ENCODE measurements at regions not wholly inside any gene's neighbourhood (a gene's known extent, or its start where the extent isn't known, plus 50 kb on each side); places are given as distances from the start of the nearest gene placed in this dataset.

DNA sequence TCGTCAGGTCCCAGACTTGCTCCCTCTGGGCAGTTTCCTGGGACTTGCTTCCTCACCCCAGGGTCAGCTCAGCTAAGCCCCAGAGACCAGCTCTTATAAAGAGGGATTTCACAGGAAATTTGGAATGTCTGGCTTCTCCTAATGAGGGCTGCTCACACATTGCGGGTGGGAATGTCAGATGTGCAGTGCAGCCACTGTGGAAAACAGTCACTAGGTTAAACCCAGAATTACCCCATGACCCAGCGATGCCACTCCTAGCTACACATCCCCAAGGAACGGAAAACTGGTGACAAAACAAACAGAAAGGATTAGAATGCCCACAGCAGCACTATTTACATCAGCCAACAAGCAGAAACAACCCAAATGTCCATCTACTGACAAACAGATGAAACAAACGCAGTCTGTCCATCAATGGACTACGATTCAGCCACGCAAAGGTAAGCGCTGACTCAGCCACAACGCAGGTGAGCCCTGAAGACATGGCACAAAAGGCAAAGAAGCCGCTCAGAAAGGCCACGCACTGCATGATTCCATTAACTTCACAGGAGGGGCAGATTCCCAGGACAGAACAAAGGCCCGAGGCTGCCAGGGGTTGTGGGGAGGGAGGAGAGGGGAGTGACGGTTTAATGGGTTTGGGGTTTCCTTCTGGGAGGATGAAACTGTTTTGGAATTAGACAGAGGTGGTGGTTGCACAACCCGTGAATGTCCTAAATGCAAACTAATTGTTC, 63.0 kb downstream of the NCOR2 start:
- no peak for DNase-seq (ENCODE audit: low read depth)

DNA sequence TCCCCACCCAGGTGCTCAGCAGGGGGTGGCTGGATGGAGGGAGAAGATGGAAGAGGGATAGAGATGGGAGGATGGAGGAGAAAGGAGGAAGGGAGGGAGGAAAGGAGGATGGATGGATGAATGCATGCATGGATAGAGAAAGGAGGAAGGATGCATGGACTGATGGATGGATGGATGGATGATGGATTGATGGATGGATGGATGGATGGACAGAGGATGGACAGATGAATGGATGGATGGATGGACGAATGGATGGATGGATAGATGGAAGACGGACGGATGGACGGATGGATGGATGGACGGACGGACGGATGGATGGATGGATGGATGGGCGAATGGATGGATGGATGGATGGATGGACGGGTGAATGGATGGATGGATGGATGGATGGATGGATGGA, 64.1 kb downstream of the NCOR2 start:
- DNase-seq (ENCODE audit: low read depth): no peak

DNA sequence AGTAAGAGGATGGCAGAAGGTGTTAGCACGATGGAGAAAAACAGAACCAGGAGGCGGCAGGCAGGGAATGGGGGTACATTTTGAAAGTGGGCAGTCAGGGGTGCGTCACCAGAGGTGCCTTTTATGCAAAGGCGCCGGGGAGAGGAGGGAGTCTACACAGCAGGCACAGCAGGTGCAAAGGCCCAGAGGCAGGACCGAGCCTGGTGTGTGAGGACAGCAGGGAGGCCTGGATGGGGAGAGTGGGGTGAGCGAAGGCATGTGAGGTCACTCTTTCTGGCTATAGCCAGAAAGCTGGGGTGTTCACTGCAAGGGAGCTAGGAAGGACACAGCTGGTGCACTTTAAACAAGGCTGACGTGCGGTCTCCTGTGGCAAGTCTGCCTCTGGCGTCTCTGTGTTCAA, 65.0 kb downstream of the NCOR2 start:
- DNase-seq (ENCODE audit: low read depth): no peak

DNA sequence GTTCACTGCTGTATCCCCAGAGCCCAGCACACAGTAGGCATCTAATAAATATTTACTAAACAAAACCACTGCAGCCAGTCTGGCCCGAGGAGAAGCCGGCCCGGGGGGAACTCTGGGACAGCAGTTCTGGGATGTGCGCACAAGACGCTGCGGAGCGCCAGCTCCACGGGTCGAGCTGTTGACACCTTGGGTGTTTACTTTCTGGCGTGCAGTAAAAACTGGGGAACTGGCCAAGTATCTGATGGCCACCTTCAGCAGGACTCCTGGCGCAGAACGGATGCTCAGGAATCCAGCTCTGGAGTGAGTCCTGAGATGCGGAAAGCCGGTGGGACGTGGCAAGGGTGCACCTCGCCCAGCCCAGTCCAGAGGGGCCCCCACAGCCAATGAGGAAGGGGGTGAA, 65.6 kb downstream of the NCOR2 start:
- no peak for DNase-seq (ENCODE audit: low read depth)

DNA sequence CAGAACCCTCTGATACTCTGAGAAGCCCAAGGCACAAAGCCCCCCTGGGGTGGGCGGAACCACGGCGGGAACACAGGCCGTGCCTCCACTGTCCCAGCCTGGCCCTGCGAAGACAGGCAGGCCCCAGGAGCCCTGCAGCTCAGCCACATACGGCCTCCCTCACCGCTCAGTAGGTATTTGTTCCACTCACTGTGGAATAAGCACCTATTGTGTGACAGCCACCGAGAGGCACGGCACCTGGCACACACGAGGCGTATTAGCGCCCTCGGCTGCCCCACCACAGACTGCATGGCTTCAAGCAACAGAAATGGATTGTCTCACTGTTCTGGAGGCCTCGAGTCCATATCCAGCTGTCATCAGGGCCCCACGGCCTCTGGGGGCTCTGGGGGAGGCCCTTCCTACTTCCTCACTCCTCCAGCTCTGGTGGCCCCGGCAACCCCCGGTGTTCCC, 66.3 kb downstream of the NCOR2 start:
- no peak for DNase-seq (ENCODE audit: low read depth)

DNA sequence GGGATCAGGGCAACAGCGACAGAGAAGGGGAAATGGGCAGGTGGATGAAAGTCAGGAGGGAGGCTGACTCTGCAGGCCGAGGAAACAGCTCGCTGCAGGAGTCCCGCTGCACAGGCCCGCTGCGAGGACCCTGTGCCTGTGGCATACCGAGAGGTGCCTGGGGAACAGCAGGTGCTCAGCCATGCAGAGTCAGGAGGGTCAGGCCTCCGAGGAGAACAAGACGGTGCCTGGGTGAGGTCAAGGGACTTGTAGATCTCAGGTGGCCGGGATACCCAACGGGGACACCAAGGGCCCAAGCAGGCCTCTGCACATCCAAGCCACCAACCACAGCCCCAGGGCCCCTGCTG, 67.5 kb downstream of the NCOR2 start:
- no peak for DNase-seq (ENCODE audit: low read depth)

DNA sequence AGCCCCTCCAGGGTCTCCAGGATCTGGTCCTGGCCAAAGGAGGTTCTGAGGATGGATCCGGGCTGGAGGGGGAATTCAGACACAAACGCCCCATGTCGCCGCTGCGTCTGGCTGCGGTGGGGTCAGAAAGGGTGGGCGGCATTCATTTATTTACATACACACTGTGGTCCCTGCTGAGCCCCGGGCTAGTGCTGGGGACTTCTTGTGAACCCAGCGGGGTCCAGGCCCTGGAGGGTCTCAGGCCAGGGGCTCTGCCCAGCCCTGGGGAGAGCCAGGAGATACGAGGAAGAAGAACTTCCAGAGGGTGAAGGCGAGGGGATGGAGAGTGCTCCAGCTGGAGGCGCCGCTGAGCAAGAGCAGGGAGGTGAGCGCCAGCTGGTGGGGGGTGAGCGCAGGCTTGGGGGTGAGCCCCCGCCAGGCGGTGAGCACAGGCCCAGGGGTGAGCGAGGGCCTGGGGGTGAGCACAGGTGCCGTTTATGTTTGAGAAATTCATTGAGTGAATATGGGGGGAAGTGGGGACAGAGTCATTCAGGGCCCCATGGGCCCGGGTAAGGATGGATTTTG, 68.1 kb downstream of the NCOR2 start:
- no peak for DNase-seq (ENCODE audit: low read depth)

DNA sequence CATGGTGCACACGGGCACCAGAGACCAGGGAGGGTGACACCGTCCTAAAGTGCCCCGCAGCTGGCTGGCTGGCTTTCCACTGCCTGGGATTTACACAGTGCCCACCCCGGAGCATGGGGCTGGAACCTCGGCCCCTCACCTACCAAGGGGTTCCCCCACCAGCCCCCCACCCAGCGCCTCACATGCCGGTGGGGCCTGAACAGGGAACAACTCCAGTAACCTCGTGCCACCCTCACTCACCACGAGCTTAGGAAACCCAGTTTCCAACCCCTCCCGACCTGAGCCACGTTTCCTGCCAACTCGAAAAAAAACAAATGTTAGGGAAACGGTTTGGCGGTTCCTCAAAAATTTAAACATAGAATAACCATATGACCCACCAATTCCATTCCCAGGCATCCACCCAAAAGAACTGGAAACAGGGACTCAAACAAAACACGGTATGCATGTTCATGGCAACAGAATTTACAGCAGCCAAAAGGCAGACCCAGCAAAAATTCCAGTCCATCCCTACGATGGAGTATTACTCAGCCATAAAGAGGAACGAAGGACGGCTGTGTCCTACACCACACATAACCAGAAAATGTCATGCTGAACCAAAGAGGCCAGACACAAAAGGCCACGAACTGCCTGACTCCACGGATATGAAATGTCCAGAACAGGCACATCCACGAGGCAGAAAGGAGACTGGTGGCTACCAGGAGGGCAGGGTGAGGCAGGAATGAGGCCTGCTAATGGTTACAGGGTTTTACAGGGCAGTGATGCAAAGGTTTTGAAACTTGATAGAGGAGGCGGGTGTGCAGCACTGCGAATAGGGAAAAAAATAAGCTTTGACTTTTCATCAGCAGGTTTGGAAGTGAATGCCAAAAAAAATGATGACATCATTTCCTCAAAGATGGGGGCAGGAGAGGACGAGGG, 68.9 kb downstream of the NCOR2 start:
- no peak for DNase-seq (ENCODE audit: low read depth)

DNA sequence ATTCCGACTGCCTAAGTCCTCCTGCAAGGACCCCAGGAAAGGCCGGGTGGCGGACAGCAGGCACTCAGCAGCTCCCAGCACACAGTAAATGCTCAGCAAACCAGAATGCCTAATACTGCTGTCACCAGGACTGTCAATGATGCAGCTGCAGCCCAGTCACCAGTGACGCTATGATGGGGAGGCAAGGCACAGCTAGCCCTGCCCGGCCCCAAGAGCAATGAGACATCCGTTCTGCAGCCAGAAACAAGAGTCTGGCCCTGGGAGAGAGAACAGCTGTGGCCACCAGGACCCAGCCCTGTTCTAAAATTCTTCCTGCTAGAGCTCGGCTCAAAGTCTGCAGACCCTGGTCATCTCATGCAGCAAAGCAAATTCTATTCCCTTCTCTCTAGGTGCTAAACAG, 69.8 kb downstream of the NCOR2 start:
- DNase-seq (ENCODE audit: low read depth): no peak

DNA sequence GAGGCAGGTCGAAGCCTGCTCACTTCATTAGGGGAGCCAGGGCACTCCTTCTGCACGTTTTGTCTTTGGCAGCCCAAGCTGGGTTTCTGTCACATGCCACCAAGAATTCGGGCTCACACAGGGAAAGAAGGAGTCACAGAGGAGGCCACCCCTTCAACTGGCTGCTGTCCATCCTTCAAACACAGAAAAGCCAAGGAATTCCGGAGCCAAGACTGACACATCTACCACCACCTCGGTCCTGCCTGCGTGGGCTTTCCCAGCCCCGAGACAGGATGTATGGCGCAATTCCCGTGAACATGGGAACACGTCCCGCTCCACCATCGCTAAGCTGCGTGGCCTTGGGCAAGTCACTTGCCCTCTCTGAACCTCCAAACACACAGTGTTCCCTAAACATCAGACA, 70.4 kb downstream of the NCOR2 start:
- DNase-seq (ENCODE audit: low read depth): no peak

DNA sequence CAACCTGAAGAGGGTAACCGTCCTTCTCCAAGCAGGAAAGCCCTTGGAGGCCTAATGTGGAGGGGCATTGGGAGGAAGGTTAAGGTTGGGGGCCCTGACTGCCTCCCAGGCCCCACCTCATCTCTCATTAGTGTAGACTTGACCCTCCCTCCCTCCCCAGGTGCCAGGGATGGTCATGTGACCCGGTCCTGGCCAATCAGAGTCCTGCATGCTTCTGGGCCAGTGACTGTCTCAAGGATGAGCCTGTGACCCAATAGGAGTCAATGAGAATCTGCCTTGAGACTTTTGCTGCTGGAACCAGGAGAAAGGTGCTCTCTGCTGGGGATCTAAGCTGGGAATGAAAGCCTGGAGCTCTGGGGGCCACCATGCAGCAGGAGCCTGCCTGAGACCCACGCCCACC, 70.8 kb downstream of the NCOR2 start:
- DNase-seq (ENCODE audit: low read depth): no peak

DNA sequence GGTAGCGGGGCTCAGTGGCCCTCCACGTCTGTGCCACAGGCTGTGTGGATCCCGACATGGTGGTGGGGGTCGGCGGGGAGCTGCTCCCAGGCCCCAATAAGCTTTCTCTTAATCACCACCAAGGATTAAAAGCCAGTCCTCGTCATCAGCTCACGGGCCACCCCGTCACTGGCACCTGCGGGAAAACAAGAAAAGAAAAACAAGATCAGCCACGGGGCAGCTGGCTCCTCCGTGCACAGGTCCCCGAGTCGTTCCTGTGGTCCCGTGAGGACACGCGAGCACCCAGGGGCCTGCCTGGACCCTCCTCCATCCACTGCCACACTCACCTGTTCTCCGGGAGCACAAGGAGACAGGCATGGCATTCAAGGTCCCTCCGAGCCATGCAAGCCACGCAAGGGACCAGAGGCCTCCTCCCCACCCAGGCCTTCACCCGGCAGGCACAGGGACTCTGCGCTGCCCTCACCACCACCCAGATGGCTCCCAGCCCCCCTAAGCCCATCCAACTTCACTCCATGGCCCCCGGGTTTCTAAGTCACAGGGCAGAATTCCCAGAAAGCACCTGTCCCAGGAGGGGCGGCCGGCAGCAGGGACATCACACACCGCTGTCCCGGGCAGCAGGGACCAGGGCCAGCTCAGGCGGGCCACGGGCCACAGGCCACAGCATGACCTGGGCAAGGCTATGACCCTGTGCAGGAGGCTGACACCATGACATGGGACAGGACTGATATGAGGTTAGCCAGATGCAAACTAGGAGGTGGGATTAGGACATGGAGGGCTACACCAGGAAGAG, 72.0 kb downstream of the NCOR2 start:
- DNase-seq (ENCODE audit: low read depth): no peak

DNA sequence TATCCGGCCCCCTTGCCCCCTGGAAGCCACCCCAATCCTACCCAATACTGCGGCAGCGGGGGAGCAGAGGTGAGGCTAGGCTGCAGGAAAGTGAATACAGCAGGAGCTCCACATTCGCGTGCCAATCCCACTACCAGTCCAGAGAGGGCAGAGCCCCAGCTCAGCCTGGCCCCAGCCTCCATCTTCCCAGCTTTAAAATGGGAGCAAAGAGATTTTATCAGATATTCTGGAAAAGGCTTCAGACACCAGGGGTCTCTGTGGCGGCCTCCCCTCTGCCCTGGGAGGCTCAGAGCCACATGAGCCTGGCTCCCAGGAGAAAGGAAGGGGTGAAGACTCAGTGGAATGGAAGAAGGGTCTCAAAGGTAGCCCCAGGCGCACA, 72.7 kb downstream of the NCOR2 start:
- DNase-seq (ENCODE audit: low read depth): no peak

DNA sequence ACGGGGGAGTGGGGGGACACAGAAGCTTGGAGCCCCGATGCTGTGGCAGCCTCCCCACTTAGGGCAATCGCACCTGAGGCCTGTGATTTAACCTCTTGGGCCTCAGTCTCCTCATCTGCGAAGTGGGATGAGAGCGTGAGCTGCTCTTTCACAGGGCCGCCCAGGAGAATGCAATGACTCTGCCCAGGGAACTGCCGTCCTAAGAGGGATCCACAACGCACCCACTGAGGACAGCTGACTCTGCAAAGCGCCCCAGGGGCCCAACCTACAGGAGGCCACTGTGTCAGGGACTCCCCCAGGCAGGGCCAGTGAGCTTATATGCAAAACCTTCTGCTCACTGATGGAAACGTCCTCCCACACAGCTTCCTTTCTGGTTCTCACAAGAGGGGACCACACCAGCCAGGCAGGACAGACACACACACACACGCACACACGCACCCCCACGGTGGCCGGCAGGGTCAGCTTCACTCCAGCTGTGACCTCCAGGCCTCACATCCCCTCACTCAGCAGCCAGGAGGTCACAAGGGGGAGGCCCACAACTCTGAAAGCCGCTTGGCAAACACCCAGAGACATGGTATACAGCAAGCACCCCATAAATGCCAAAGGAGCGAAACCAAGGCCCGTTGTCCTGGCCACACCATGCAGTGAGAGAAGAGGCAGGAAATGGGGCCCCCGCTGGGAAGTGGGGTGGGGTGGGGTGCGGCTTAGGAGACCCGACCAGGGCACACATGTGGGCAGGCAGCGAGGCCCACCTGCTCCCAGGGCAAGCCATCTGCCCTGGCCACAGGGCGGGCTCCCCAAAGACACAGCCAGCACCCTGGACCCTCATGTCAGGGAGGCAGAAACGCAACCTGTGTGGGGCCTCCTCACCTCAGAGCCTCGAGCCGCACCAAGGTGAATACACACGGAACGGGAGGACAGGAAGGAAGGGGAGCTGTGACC, 73.3 kb downstream of the NCOR2 start:
- no peak for DNase-seq (ENCODE audit: low read depth)

DNA sequence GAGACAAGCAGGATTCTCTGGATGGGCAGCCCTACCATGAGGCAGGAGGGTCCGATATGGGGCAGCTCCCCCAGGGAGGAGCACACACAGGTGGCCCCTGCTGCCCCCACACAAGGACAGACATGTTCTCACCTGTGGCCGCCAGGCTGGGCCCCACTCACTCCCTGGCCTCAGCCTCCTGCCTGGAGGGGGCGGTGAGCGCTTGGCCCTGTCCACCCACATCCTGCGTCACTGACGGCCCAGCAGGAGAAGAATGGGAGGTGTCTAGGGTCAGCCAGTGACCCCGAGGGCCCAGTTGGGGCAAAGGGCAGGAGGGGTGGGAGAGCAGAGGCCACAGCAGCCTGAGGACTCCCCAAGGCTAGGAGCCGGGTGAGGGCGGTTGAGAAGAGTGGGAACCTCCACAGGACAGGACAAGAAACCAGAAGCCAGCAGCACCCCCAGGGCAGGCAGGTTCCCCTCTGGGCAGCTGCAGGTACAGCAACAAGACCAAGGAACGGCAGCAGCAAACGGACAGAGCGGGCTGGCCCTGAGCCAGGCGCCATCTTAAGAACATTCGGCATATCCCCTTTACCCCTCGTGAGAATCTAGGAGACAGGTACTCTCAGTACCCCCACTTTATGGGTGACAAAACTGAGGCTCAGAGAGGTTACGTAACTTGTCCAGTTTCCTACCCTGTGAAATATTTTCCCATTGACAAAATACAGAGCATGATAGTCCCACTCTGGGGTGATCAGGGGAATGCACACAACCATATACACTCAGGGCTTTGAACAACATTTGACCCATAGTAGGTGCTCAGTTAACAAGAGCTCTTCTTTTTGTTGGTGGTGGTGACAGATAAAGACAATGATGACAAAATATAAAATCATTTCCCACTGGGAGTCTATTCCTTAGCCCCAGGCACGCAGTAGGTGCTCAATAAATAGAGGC, 74.3 kb downstream of the NCOR2 start:
- no peak for DNase-seq (ENCODE audit: low read depth)

DNA sequence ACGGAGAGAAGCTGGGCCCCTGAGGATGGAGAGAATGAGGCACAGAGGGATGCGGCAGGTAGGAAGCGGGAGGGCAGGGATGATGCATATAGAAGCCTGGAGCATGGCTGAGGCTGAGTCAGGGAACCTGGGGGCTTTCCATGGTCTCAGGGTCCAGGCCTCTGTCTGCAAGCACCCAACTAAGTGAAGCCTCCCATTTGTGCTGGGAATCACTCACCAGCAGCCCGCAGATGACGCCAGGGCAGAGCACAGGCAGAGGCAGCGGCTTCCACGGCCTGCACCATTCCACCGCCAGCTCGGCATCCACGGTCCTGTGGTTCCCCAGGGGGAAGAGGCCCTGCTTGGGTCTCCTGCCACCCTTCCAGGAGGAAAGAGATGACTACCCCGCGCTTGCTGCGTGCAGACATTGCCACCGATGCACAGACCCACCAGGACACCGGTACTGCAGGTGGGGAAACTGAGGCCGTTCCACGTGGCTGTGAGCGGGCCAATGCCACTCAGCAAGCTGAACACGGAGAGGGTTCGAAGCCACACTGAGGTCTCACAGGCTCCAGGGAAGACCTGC, 75.5 kb downstream of the NCOR2 start:
- no peak for DNase-seq (ENCODE audit: low read depth)

DNA sequence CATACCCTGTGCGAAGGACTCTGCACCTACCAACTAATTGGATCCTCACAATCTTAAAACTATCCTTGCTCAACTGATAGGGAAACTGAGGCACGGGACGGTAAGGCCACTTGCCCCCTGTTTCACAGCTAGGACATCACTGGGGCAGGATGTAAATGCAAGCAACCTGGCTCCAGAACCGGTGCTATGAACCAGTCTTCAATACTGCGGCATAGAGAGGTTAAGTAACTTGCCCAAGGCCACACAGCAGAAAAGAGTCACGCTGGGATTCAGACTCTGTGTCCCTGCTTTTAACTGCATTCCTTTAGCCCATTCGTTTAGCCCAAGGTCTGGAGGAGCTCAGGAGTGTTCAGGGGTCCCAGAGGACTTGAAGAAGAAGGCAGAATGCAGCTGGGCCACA, 76.1 kb downstream of the NCOR2 start:
- DNase-seq (ENCODE audit: low read depth): no peak

DNA sequence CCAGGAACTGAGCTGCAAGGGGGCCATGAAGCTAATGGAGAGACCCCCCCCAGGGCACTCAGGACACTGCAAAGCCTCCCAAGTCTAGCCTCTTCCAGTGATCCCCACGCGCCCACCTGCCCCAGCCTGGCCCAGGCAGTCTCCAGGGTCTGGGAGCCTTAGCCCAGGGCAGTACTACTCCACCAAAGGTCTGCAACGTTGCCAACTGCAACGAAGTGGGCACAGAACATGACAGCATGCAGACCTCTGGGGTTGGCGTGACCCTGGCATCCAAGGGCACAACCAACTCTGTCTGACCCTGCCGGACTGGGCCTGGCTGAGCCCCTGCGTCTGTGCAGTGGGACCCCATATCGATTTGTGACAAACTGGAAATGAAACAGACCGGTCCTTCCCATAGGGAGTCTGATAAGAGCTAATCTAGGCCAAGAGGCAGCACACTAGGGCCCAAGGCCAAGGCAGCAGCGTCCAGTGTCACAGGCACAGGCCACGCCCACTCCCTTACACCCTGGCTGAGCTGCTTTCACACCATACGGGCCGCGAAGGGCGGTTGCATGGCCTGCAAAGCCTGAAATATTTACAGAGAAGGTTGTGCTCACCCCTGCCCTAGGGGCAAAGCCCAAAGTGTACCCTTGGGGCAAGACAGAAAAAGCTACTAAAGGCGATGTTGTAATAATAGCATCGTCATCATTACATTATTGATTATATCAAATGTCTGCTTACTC, 76.7 kb downstream of the NCOR2 start:
- DNase-seq (ENCODE audit: low read depth): no peak
